Occipital lobe (tissue), 1 donor: ENCODE measurements at regions not wholly inside any gene's neighbourhood (a gene's known extent, or its start where the extent isn't known, plus 50 kb on each side); places are given as distances from the start of the nearest gene placed in this dataset.

Experiments
- DNase-seq: peaks from one replicate; lab custom pipeline; 2025; lab: John Stamatoyannopoulos, UW

DNA sequence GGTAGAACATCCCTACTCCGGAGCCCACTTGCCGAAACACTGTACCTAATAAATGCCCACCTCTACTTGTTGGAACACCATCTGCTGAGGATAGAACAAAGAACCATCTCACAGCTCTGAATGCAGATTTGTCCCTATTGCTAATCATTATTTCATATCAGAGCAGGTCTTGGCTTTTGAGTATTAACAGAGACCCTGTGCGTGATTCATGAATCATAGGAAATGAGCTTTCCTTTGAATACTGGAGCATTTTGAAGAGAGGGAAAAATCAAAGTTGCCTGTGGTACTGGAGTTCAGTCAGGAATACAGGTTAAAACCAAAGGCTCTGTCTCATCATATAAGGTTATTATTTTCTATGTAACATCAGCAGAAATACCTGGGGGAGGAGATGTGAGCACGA is 1132.3 kb downstream of the XPNPEP1 start:
- DNase-seq, result no peak

DNA sequence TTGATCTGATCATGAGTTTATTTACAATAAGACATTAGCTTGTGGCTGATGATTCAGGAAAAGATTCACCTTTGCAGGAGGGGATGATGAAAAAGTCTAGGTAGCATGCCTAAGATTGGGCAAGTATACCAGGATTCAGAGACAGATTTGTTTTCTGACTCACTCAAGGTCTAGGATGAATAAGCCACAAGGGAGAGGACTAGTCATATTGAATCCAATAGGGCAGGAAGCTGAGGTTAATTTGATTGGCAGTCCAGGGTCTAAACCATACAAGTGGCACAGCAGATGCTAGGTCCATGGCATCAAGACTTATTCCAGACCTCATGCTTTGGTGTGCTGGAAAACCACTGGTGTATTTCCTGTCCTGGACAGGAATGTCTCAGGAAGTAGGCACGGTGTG is 1133.4 kb downstream of the XPNPEP1 start:
- DNase-seq, result no peak

DNA sequence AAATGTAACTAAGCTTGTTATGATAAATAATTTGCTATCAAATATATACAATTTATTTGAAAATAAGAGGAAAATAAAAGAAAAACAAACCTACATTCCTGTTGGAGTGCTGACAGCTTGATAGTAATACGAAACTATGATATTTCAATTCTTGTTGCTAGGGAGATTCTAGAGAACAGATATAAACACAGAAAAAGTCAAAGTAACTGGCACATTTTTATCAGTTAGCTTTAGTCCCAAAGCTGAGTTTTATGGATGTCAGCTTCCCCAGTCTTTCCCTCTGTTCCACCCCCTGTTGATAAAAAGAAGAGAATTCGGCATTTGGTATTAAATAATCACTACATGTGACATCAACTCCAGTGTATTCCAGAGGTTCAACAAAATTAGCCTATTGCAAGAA is 1134.0 kb downstream of the XPNPEP1 start:
- DNase-seq, result no peak

DNA sequence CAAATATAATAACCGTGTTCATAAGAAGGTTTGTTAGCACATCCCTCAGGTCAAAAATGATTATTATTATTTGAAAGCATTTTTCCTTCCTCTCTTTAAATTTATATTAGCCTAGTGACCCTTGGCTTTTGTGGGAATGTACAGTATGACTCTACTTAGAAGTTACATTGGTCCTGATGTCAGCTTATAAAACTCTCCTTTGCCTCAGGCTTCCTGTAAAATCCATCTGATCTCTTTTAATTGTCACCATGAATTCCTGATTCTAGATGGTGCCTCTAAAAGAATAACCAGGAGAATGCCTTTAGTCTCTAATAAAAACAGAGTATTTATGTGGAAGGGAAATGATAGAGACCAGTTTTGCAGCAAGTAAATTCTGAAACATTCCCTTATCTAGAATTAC is 1134.4 kb downstream of the XPNPEP1 start:
- no peak for DNase-seq

DNA sequence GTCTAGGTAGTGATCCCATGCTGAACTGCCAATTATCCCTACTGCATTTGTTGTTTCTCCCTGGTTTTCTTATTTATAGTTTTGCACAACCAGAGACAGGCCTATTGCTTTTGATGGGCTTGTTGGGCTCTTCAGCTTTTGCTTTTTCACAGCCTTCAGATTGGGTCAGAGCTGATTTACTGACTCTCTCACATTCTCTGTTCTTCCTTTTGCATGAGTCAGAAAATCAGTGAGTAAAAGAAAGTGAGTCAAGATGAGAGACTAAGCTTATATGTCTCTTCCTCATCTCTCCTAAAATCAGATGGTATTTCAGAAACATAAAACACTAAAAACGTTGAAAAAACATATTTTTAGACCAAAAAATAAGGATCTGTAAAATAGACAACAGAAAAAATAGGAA is 1135.4 kb downstream of the XPNPEP1 start:
- no peak for DNase-seq

DNA sequence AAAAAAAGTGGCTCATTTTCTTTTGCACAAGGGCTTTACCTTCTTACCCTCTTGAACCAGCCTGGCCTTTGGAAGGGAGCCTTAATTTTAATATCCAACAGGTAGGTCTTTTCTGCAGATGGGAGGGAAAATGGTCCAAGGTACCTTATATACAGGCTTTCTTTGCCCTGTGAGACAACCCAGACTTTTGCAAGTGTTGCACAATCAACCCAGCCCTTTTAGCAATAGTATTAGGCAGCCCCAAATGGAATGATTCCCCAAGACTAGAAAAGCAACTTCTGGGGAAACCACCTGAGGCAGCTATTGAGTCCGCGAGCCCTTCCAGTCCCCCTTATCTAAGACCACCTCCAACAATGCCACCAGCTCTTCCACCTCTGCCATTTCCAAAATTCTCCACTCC is 1138.3 kb downstream of the XPNPEP1 start:
- no peak for DNase-seq

DNA sequence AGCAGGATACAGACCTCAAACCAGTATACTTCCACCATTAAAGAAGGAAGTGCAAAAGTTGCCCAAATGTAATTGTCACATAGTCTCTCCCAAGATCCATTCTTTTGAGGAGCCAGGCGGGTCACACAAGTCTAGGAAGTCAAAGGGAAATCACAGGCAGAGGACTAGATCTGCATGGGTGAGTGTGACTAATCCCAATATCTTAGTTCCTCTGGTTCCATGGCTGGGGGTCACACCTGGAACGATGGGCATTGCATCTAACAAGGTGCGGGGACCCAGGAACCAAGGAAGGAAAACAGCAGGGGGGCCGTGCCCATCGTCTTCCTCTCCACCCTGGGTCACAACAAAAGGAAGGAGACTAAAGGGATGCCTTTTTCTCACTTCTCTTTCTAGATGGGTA is 1138.8 kb downstream of the XPNPEP1 start:
- DNase-seq, result no peak

DNA sequence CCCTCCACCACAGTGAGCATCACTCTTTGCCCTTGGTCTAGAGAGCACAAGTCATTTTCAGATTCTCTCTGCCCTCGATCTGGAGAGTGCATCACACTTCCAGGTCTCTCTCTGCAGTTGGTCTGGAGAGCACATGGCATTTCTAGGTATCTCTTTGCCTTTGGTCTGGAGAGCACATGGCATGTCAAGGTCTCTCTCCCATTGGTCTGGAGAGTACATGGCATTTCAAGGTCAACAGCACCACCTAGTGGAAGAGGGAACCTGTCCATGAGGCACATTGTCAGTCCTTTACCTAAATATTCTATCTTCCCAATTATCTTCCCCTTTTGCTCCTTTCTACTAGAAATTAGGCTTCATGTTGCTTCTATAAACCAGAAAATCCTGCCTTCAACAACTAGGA is 1139.4 kb downstream of the XPNPEP1 start:
- no peak for DNase-seq

DNA sequence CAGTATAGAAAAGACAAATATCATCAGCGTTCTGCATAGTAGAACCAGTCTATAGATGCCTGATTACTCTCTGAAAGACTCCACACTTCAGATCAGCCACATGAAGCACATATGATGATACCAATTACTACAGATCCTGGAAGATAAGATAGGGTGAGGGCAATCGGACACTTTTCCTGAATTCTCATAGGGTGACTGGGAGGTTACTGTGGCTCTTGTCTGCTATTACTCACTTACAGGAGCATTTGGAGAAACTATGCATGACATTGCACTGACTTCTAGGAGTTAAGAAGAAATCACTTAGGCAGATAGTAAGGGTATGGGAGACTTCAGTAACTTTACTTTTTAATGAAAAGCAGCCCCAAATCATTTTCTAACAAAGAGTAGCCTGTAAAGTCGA is 1140.9 kb downstream of the XPNPEP1 start:
- DNase-seq, result no peak

DNA sequence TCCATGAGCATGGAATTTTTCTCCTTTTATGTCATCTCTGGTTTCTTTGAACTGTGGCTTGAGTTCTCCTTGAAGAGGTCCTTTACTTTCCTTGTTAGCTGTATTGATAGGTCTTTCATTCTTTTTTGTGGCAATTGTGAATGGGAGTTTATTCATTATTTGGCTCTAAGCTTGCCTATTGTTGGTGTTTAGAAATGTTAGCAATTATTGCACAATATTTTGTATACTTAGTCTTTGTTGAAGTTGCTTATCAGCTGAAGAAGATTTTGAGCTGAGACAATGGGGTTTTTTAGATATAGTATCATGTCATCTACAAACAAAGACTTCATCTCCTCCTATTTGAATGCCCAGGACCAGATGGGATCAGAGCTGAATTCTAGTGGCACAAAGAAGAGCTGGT is 1143.8 kb downstream of the XPNPEP1 start:
- DNase-seq, result no peak

DNA sequence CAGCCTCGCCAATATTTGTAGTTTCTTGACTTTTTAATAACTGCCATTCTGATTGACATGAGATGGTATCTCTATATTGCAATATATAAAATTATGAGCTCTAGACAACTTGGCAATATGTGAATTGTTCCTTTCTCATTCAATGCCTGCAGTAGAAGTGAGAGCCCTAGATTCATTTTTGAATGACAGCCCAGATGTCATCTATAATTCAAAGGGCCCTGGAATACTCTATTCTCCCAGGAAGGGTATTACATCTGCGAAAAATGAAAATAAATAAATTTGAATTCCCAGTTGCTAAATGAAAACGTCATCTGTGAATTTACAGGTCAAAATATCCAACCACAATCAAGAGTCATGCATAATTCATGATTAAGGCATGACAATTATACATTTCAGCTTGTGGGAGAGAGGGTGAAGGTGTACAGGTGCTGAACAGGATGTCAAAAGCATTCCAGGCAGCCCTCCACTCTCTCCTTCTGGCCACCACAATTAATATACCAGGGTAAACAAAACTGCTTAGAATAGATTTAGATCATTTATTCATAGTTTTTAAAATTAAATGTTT is 1147.3 kb downstream of the XPNPEP1 start:
- no peak for DNase-seq

DNA sequence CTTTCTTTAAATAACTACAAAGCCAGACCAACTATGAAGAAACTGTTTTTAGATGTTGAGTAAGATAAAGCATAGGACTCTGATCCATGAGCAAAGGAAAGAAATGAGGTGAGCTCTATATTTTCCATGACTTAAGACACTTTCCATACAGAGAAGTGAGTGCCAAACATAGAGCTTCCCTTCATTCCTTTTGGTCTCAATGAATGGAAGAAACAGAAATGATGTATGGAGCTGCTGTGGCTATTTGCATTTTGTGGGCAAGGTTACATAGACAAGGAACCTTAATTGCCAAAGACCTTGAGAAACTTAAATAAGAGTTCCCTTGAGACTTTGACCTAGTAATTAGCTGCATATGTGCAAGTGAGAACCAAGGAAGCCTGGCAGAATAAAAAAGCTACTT is 1152.2 kb downstream of the XPNPEP1 start:
- DNase-seq, result no peak

DNA sequence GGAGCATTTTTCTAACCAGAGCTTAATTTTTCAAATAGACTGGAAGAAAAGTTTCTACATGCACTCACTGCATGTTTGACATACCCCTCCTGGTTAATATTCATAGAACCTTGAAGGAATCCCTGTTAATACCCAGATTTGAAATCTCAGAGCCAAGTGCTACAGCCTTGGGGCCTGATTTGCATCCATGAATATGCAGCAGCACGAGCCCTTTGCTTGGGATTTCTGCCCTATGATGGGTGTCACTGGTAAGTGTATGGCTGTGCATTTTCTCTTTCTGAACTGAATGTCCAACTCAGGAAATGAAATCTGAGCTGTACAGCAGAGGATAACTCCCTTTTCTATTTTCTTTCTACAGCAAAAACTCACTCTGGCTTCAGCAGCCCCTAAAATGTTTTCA is 1157.5 kb downstream of the XPNPEP1 start:
- DNase-seq, result no peak

DNA sequence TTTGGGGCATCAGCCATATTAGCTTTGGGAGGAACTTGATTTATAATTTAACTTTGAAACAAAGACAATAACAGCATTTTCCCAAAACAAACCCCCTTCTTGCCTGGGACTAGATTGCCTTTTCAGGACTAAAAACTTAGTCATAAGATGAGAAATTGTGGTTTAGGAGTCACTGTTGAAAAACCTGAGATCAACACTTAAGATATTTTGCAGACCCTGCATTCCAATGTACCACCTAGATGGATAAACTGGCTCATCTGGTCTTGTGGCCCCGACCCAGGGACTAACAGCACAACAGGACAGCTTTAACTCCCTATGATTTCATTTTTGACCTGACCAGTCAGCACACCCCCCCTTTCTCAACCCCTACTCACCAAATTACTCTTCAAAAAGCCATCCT is 1165.4 kb downstream of the XPNPEP1 start:
- DNase-seq, result no peak

DNA sequence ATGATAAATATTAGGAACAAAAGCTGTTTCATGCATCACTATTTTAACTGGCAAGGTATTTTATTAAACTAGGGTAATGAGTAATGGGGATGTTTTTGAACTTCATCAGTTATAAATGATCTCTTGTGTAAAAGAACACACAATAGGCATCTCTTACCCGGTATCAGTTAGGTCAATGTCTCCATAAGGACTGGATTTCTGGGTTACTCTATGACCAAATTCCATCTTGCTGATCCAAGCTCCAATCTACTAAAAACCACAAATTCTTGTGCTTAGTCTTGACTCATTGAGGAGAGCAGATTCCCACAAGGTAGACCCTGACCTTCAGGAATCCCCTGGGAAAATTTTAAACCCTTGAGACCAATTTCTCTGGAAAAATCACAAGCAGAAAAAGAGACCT is 1167.7 kb downstream of the XPNPEP1 start:
- DNase-seq, result no peak

DNA sequence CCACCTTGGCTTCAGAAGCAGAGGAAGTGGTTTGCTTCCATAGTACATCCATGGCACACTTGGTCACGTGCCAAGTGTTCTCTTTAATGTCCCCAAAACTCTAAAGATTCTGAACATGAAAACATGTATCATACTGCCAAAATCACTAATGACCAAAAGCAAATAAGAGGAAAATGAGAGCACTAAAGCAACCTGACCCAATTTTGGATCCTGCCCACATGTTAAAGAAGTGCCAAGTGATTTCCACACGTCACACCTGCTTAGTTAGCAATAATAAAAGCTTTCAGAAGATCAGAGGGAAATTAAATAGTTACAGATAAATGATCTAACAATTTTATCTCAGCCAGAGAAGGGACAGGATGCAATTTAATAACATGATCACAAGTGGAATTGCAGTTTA is 1170.0 kb downstream of the XPNPEP1 start:
- no peak for DNase-seq

DNA sequence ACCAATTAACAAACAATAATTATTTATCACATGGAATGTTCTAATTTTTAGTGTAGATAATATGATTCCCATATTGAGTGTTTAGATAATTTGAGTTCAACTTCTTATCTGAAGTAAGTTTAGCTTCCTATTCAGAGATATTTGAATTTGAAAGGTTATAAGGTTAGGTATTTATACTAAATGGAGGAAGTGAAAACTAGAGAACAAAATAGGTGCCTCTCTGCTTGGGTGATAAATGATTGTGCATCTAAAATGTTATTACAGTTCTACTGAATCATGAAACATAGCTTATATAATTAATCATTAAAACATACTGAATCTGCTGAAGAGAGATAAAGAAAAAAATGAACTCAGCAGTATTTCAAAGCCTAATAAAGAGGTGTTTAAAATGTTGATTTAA is 1174.3 kb downstream of the XPNPEP1 start:
- no peak for DNase-seq

DNA sequence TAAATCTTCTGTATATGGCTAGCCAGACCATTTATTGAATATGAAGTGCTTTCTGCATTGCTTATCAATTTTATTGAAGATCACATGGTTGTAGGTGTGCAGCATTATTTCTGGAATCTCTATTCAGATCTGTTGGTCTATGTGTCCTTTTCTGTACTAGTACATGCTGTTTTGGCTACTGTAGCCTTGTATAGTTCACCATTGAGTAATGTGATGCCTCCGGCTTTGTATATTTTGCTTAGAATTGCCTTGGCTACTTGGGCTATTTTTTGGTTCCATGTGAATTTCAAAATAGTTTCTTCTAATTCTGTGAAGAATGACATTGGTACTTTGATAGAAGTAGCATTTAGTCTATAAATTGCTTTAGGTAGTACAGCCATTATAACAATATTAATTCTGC is 1187.2 kb downstream of the XPNPEP1 start:
- no peak for DNase-seq

DNA sequence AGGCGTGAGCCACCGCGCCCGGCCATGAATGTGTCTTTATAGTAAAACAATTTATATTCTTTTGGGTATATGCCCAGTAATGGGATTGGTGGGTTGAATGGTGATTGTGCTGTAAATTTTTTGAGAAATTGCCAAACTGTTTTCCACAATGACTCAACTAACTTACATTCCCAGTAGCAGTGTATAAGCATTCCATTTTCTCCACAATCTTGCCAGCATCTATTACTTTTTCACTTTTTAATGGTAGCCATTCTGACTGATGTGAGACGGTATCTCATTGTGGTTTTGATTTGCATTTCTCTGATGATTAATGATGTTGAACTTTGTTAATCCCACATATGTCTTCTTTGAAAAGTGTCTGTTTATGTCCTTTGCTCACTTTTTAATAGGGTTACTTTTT is 1187.9 kb downstream of the XPNPEP1 start:
- DNase-seq, result no peak

DNA sequence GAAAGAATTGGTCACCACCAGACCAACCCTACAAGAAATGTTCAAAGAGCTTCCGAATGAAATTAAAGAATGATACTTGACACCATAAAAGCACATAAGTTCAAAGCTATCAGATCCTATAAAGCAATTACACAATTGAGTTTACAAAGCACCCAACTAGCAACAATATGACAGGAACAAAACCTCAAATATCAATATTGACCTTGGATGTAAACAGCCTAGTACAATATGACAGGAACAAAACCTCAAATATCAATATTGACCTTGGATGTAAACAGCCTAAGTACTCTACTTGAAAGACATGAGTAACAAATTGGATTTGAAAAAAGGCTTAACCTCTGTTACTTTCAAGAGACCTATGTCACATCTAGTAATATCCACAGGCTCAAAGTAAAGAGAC is 1201.4 kb downstream of the XPNPEP1 start:
- DNase-seq, result no peak

DNA sequence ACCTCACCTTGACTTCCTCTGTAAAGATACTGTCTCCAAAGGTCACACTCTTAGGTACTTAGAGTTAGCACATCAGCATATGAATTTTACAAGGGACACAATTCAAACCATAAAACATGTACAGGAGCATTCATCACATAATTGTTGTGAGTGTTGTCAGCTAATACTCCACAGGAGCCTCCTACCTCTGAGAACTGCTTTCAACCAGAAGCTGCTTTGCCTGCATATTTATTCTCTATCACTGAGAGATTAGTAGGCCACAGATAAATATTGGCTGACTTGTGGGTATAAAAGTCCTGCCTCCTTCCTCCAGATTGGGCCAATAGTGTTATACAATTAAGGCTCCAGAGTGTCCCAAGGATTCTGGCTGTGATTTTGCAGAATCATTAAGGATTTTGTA is 1207.0 kb downstream of the XPNPEP1 start:
- no peak for DNase-seq

DNA sequence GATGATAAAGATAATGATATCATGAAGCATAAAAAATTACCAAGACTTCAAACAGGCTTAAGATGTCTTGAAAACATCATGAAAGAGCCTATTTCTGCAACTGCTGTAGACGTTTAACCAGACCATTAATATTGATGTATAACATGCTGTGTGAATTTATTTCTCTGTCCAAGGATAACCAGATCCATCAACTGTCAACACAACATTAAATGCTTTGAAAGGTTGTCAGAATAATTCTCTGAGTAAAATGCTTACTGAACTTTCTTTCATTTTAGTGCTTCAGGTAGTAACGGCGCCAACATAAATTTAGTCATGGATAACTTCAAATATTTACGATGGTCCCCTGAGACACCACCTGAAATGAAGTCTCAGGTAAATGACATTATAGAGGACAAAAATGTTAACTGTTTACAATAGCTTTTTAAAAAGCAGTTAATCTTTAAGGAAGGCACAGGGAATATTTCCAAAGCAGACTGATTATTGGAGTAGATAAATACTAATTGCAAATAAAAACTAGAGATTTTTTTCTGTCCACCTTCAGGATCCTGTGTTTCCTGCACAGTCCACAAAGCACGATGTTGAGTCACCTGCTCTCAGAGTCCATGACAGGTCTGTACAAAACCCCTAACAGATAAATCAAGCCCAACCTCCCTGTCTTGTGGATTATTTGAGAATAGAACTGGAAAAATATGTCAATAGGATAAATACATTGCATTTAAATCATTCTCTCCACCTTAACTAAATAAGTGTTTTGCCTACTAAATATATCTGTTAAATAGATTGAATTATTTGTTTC is 1213.2 kb downstream of the XPNPEP1 start:
- DNase-seq, result no peak

DNA sequence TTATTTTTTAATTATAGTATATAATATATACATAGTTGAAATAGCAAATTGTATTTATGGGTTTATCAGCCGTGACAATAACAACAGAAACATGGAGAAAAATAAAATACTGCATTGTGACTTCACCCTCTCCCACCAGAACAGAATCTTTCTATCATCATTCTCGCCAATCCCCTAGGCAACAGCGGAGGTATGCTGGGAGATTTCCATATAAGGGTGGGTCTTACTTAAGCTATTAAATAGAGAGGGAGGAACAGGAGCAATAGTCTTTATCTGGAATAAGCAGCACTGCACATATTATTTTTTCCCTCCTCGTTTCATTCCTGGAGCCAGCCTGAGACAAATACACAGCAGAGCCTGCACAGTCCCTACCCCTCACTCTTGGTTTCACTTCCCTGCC is 1214.9 kb downstream of the XPNPEP1 start:
- no peak for DNase-seq
